Psoas muscle (tissue), 7 donors: ENCODE measurements at regions not wholly inside any gene's neighbourhood (a gene's known extent, or its start where the extent isn't known, plus 50 kb on each side); places are given as distances from the start of the nearest gene placed in this dataset.
"Not testable (repeated sequence)": the region's sequence is repeated elsewhere in the genome, so short reads cannot be mapped to it uniquely, and the experiment has no call there.

Experiments
- ATAC-seq, 4 donors: fragments of 200-7000 bp; cut with Tn5 transposase; one replicate each; pipeline ENCODE4 v1.9.1; 2020; ENCODE audit warnings: moderate library complexity in 3 of 4, mild to moderate bottlenecking in 2 of 4
- DNase-seq, 2 donors: peaks; one replicate each; pipeline ENCODE4 v3.0.0-alpha.2; 2020
- H3K27ac ChIP-seq: fragments of 200-600 bp; one replicate; pipeline ENCODE4 v1.8.0; 2022
- H3K27me3 ChIP-seq, 3 donors: fragments of 200-600 bp in 1 of 3; one replicate each; pipeline versions ENCODE4 v1.6.1 to v1.8.0; 2013 to 2022; ENCODE audit warnings: low read length in 2 of 3, mild to moderate bottlenecking in 2 of 3, moderate library complexity in 1 of 3; ENCODE audit not compliant: insufficient read depth in 3 of 3
- H3K36me3 ChIP-seq, 2 donors: fragments of 200-600 bp in 1 of 2; one replicate each; pipeline versions ENCODE4 v1.6.1 to v1.8.0; 2013 to 2022; ENCODE audit warnings: low read depth in 1 of 2, mild to moderate bottlenecking in 1 of 2, moderate library complexity in 1 of 2; ENCODE audit not compliant: insufficient read depth in 1 of 2
- H3K4me1 ChIP-seq: fragments of 200-600 bp; one replicate; pipeline ENCODE4 v1.8.0; 2022
- H3K4me3 ChIP-seq: fragments of 200-600 bp; one replicate; pipeline ENCODE4 v1.8.0; 2022; ENCODE audit warnings: mild to moderate bottlenecking
- H3K9me3 ChIP-seq: fragments of 200-600 bp; one replicate; pipeline ENCODE4 v1.8.0; 2022
- WGBS, 3 donors: extraction: QIAGEN DNeasy Blood & Tissue Kit; methylation state at CpG; one replicate each; pipeline versions ENCODE4 v1.1.6 to v1.1.7; 2013; 5-methylcytosine and 5-hydroxymethylcytosine counted together
- intact Hi-C, 2 donors: fragments of 100-400 bp; cut with DNase I; formaldehyde crosslinking; loops; one replicate each; pipeline versions ENCODE4 v1.11.0 to v1.14.2; 2022
- TF ChIP-seq, protein P1 (sequence below): fragments of 200-600 bp; IDR thresholded peaks from one replicate; pipeline ENCODE4 v1.8.0; 2022; ENCODE audit warnings: antibody characterized with exemption
- donor health status: healthy with polysubstance abuse.
- donor health status: DM: no; HTN: no; CAD: no; lungs with moderate emphysema.
- donor health status: Bipolar disorder and iron deficiency.
- donor health status: healthy.
- donor health status: DM: yes; HTN: yes; CAD: no.
- donor health status: DM: no; HTN: no; CAD: no.
- donor health status: DM: yes; HTN: yes; CAD: no.

DNA sequence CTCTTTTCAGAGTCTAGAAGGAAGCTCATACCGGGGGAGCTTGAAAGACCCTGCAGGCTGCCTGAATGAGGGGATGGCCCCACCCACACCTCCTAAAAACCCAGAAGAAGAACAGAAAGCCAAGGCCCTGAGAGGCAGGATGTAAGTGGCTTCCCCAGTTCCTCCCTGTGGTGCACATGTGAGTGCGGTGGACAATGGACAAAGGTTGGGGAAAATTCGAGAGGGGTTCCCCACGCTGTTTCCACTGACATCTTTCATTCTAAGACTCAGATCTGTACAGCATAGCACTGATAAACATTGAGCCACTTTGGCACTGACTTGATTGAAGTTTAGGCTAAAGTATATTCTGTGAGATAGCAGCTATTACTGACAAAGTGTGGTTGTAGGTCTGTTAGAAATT, 79.5 kb upstream of the UMPS start:
- H3K4me3 ChIP-seq: no peak overlapping the region
- H3K4me1 ChIP-seq: peaks cover 17% of the 10 kb centered on the region
- no peaks in the 10 kb centered on the region for H3K9me3 ChIP-seq
- H3K36me3 ChIP-seq: peaks cover 4 to 48% of the 10 kb centered on the region in 2 donors
- TF ChIP-seq, protein P1, sequence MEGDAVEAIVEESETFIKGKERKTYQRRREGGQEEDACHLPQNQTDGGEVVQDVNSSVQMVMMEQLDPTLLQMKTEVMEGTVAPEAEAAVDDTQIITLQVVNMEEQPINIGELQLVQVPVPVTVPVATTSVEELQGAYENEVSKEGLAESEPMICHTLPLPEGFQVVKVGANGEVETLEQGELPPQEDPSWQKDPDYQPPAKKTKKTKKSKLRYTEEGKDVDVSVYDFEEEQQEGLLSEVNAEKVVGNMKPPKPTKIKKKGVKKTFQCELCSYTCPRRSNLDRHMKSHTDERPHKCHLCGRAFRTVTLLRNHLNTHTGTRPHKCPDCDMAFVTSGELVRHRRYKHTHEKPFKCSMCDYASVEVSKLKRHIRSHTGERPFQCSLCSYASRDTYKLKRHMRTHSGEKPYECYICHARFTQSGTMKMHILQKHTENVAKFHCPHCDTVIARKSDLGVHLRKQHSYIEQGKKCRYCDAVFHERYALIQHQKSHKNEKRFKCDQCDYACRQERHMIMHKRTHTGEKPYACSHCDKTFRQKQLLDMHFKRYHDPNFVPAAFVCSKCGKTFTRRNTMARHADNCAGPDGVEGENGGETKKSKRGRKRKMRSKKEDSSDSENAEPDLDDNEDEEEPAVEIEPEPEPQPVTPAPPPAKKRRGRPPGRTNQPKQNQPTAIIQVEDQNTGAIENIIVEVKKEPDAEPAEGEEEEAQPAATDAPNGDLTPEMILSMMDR: no peak
- no peaks in the 10 kb centered on the region for H3K27me3 ChIP-seq
- 75 to 80% (median 80%) methylated on average over 4 of the region's 4 CpGs for WGBS, 3 donors
- H3K27ac ChIP-seq: no peak overlapping the region
- ATAC-seq (no peak), DNase-seq (no peak)
- intact Hi-C loops: no loop called here

DNA sequence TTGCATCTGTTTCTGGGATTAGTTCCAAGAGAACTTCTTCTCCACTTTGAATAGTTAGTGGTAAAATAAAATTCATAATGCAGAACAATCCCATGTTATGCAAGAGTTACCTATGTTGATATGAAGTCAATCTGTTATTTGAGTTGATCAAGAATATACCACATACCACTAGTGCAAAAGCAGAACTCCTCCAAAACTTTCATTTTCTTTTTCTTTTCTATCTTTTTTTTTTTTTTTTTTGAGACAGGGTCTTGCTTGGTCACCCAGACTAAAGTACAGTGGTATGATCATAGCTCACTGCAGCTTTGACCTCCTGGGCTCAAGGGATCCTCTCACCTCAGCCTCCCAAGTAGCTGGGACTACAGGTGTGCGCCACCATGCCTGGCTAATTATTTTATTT, 78.8 kb upstream of the UMPS start:
- H3K36me3 ChIP-seq: peaks cover 4 to 54% of the 10 kb centered on the region in 2 donors
- ATAC-seq, DNase-seq, H3K9me3 ChIP-seq, H3K27ac ChIP-seq, H3K27me3 ChIP-seq, H3K4me3 ChIP-seq, intact Hi-C loops: not testable (repeated sequence)
- peaks cover 17% of the 10 kb centered on the region for H3K4me1 ChIP-seq
- 96 to 100% (median 100%) methylated on average over 1 of the region's 1 CpG for WGBS, 3 donors

DNA sequence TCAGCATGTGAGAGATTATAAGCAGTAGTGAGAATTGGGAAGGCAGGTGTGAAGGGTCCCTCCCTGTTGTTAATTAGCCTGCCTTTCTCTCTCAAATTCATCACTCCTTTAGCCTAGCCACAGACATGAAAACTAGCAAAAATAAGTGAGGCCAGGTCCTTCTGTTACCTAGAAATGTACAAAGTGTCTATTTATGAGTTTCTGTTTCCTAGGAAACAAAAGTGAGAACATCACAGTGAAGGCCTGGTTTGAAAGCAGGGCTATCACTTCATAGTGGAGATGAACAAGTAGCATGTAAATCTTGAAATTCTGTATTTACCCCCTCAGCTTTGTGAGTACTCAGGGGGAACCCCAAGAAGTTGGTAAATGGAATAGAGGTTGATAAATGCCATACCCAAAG, 78.2 kb upstream of the UMPS start:
- Histone ChIP-seq H3K9me3 (no peaks in the 10 kb centered on the region), H3K27me3 (no peaks in the 10 kb centered on the region), H3K36me3 (peaks cover 4 to 60% of the 10 kb centered on the region in 2 donors), H3K27ac (no peak overlapping the region), H3K4me1 (peaks cover 17% of the 10 kb centered on the region), H3K4me3 (no peak overlapping the region)
- ATAC-seq: no peak
- TF ChIP-seq, protein P1: no peak
- DNase-seq: no peak
- intact Hi-C loops: no loop called here

GRCh38 chr3:124653071-124653796, 77.0 kb upstream of the UMPS start:
- H3K27me3 ChIP-seq: no peaks in the 10 kb centered on the region
- ATAC-seq (peak in 1 of 4 donors; percentile 12), DNase-seq (no peak)
- TF ChIP-seq, protein P1: no peak
- peaks cover 17% of the 10 kb centered on the region for H3K4me1 ChIP-seq
- H3K27ac ChIP-seq: no peak overlapping the region
- peaks cover 4 to 72% of the 10 kb centered on the region in 2 donors for H3K36me3 ChIP-seq
- intact Hi-C loops: no loop called here
- no peaks in the 10 kb centered on the region for H3K9me3 ChIP-seq
- WGBS, 3 donors: 65 to 71% (median 68%) methylated on average over 3 of the region's 3 CpGs
- no peak overlapping the region for H3K4me3 ChIP-seq

- intact Hi-C loops: no loop called here
- no peak overlapping the region for H3K4me3 ChIP-seq
- peaks cover 0 to 74% of the 10 kb centered on the region in 2 donors for H3K36me3 ChIP-seq
- H3K9me3 ChIP-seq: no peaks in the 10 kb centered on the region
- DNase-seq: no peak
- peaks cover 17% of the 10 kb centered on the region for H3K4me1 ChIP-seq
- WGBS, 3 donors: 24 to 31% (median 30%) methylated on average over 4 of the region's 4 CpGs
- ATAC-seq: peak; percentile 79 to 96 (median 92)
- H3K27ac ChIP-seq: peak overlapping the region; percentile 24
- no peaks in the 10 kb centered on the region for H3K27me3 ChIP-seq
- TF ChIP-seq, protein P1: no peak
These were observed 76.3 kb upstream of the UMPS start for GRCh38 chr3:124653797-124654469.
